Heart left ventricle (tissue), 16 donors: ENCODE measurements at regions not wholly inside any gene's neighbourhood (a gene's known extent, or its start where the extent isn't known, plus 50 kb on each side); places are given as distances from the start of the nearest gene placed in this dataset.

Experiments used
- ATAC-seq, 4 donors: fragments of 200-7000 bp; cut with Tn5 transposase; one replicate each; pipeline ENCODE4 v1.9.1; 2020 to 2022; ENCODE audit warnings: moderate library complexity in 4 of 4, mild to moderate bottlenecking in 3 of 4, moderate number of reproducible peaks in 1 of 4
- DNase-seq, 5 donors: peaks; one replicate each; pipeline ENCODE4 v3.0.0-alpha.2; 2020
- H3K27ac ChIP-seq, 12 donors: fragments of 200-600 bp; sonication (generic) in 4 of 12; one replicate each; pipeline versions ENCODE4 v1.5.0 to v1.8.0; 2016 to 2022; ENCODE audit warnings: mild to moderate bottlenecking in 2 of 12
- H3K27me3 ChIP-seq, 9 donors: fragments of 200-600 bp; sonication (generic) in 2 of 9; one replicate each; pipeline versions ENCODE4 v1.5.1 to v1.8.0; 2016 to 2022; ENCODE audit warnings: mild to moderate bottlenecking in 3 of 9
- H3K36me3 ChIP-seq, 9 donors: fragments of 200-600 bp; sonication (generic) in 2 of 9; one replicate each; pipeline versions ENCODE4 v1.5.0 to v1.8.0; 2018 to 2022; ENCODE audit warnings: mild to moderate bottlenecking in 2 of 9
- H3K4me1 ChIP-seq, 12 donors: fragments of 200-600 bp; sonication (generic) in 4 of 12; one replicate each; pipeline versions ENCODE4 v1.5.0 to v1.8.0; 2016 to 2022; ENCODE audit warnings: mild to moderate bottlenecking in 3 of 12
- H3K4me3 ChIP-seq, 12 donors: fragments of 200-600 bp; sonication (generic) in 4 of 12; one replicate each; pipeline versions ENCODE4 v1.5.0 to v1.8.0; 2017 to 2022; ENCODE audit warnings: mild to moderate bottlenecking in 9 of 12, moderate library complexity in 4 of 12
- H3K9me3 ChIP-seq, 12 donors: fragments of 200-600 bp; sonication (generic) in 4 of 12; one replicate each; pipeline versions ENCODE4 v1.5.0 to v1.8.0; 2016 to 2022; ENCODE audit warnings: mild to moderate bottlenecking in 1 of 12
- POLR2A ChIP-seq, 2 donors: fragments of 450-650 bp; IDR thresholded peaks; one replicate each; pipeline ENCODE4 v1.6.1; 2017; ENCODE audit warnings: antibody characterized with exemption in 2 of 2, mild to moderate bottlenecking in 2 of 2, moderate library complexity in 2 of 2
- WGBS, 4 donors: extraction: QIAGEN DNeasy Blood & Tissue Kit in 2 of 4; methylation state at CpG; one replicate each; pipeline versions ENCODE4 v1.1.5 to v1.1.7; 2013 to 2018; 5-methylcytosine and 5-hydroxymethylcytosine counted together
- intact Hi-C, 10 donors: fragments of 100-400 bp; cut with DNase I; formaldehyde crosslinking; loops; one replicate each; pipeline versions ENCODE4 v1.11.1 to v1.14.2; 2022
- TF ChIP-seq, protein P1 (sequence below), 12 donors: fragments of 200-600 bp; sonication (generic) in 4 of 12; IDR thresholded peaks; one replicate each; pipeline versions ENCODE4 v1.5.0 to v1.8.0; 2018 to 2022; ENCODE audit warnings: antibody characterized with exemption in 12 of 12, mild to moderate bottlenecking in 5 of 12
- donor health status: ischemic (EF 13 %, LVEDD 7.1; RV severe dilation, severe dysfunction).
- donor health status: healthy with polysubstance abuse.
- donor health status: DM: no; HTN: yes; CAD: no.
- donor health status: DM: no; HTN: no; CAD: no.
- donor health status: ischemic (EF 25% LVEDD 6.9; RV normal size, moderate dysfunction).
- donor health status: ischemic (EF 25% LVEDD 5.7; RV mildly dilated, moderate dysfunction).
- donor health status: healthy.
- donor health status: DM: yes; HTN: yes; CAD: no.
- donor health status: ischemic (EF 35%, LVEDD 5.7; RV mildly dilated, moderate dysfunction).
- donor health status: nonischemic (EF 11% LVEDD 7.7; RV severe dilation, severe dysfunction).
- donor health status: DM: yes; HTN: yes; CAD: no.
- donor health status: PGD.
- donor health status: ischemic (EF 29% LVEDD 5.4; RV normal size, mild dysfunction).
- donor health status: nonischemic (EF 23%, LVEDD 6.1; RV moderate dilation, normal function).

GRCh38 chr15:95760508-95760907, 570.0 kb upstream of the NR2F2 start:
- no peaks in the 10 kb centered on the region for H3K36me3 ChIP-seq
- H3K9me3 ChIP-seq: no peaks in the 10 kb centered on the region
- intact Hi-C loops: loop anchor here in 1 of 10 donors (10.0 kb wide), 1 partner anchor 84 kb away; no protein-coding TSS in a partner anchor
- WGBS, 4 donors: 54 to 74% (median 60%) methylated on average over 5 of the region's 5 CpGs
- no peak overlapping the region for H3K4me3 ChIP-seq
- no peak overlapping the region for H3K27ac ChIP-seq
- peak in 1 of 5 donors; percentile 24 for DNase-seq
- ATAC-seq: no peak
- no peaks in the 10 kb centered on the region for H3K27me3 ChIP-seq
- TF ChIP-seq, protein P1, sequence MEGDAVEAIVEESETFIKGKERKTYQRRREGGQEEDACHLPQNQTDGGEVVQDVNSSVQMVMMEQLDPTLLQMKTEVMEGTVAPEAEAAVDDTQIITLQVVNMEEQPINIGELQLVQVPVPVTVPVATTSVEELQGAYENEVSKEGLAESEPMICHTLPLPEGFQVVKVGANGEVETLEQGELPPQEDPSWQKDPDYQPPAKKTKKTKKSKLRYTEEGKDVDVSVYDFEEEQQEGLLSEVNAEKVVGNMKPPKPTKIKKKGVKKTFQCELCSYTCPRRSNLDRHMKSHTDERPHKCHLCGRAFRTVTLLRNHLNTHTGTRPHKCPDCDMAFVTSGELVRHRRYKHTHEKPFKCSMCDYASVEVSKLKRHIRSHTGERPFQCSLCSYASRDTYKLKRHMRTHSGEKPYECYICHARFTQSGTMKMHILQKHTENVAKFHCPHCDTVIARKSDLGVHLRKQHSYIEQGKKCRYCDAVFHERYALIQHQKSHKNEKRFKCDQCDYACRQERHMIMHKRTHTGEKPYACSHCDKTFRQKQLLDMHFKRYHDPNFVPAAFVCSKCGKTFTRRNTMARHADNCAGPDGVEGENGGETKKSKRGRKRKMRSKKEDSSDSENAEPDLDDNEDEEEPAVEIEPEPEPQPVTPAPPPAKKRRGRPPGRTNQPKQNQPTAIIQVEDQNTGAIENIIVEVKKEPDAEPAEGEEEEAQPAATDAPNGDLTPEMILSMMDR (IDR thresholded peaks at IDR 0.05): no peak
- no peak for TF ChIP-seq POLR2A (IDR thresholded peaks at IDR 0.05)
- H3K4me1 ChIP-seq: peaks cover 0 to 9% (median 0%) of the 10 kb centered on the region in 12 donors

DNA sequence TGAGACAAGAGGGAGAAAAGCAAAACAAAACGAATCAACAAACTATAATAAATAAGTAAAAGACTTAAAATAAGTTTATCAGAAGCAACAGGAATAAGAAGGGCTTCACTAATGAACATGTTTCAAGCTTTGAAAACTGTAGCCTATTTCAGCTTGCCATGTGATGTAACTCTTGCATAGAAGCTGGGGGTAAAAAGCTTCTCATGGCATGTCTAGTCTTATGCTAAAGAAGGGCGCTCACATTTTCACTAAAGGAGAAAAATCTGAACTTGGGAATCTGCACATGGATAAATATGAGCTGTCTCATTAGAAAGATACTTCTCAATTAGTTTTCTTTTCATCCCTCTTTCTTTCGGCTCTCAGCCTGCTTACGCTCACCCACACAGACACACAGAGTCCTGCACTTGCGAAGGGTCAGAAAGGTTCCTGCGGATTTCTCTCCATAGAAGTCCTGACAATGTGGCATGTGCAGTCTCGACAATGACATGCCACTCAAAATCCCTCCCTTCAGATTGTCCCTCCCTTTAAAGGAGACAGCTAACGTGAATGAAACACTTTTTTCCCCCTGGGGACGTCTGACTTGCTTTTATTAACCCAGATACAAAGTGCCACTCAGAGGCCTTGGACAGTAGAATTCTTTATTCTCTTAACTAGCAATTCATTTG, 568.9 kb upstream of the NR2F2 start:
- Histone ChIP-seq H3K4me1 (peaks cover 0 to 9% (median 0%) of the 10 kb centered on the region in 12 donors), H3K9me3 (no peaks in the 10 kb centered on the region), H3K36me3 (no peaks in the 10 kb centered on the region), H3K4me3 (no peak overlapping the region), H3K27me3 (no peaks in the 10 kb centered on the region), H3K27ac (peak overlapping the region in 4 of 12 donors; percentile 3 to 20 (median 16))
- DNase-seq: peak in 1 of 5 donors; percentile 6
- 57 to 66% (median 63%) methylated on average over 9 of the region's 9 CpGs for WGBS, 4 donors
- ATAC-seq: peak in 1 of 4 donors; percentile 20
- intact Hi-C loops: loop anchor here in 1 of 10 donors (10.0 kb wide), 1 partner anchor 83 kb away; no protein-coding TSS in a partner anchor
- TF ChIP-seq, protein P1 (IDR thresholded peaks at IDR 0.05): no peak
- no peak for TF ChIP-seq POLR2A (IDR thresholded peaks at IDR 0.05)

GRCh38 chr15:95763426-95763825, 567.1 kb upstream of the NR2F2 start:
- no peak for DNase-seq
- TF ChIP-seq, protein P1 (IDR thresholded peaks at IDR 0.05): no peak
- TF ChIP-seq POLR2A (IDR thresholded peaks at IDR 0.05): no peak
- H3K4me3 ChIP-seq: no peak overlapping the region
- ATAC-seq: no peak
- intact Hi-C loops: loop anchor here in 1 of 10 donors (10.0 kb wide), 1 partner anchor 81 kb away; no protein-coding TSS in a partner anchor
- H3K9me3 ChIP-seq: no peaks in the 10 kb centered on the region
- no peaks in the 10 kb centered on the region for H3K36me3 ChIP-seq
- H3K27me3 ChIP-seq: no peaks in the 10 kb centered on the region
- WGBS, 4 donors: 62 to 82% (median 78%) methylated on average over 4 of the region's 4 CpGs
- no peak overlapping the region for H3K27ac ChIP-seq
- H3K4me1 ChIP-seq: peaks cover 0 to 5% (median 0%) of the 10 kb centered on the region in 12 donors

- TF ChIP-seq POLR2A (IDR thresholded peaks at IDR 0.05): no peak
- TF ChIP-seq, protein P1 (IDR thresholded peaks at IDR 0.05): no peak
- ATAC-seq (no peak), DNase-seq (no peak)
- H3K4me3 ChIP-seq: no peak overlapping the region
- H3K9me3 ChIP-seq: no peaks in the 10 kb centered on the region
- WGBS, 4 donors: 81 to 90% (median 85%) methylated on average over 2 of the region's 2 CpGs
- H3K4me1 ChIP-seq: no peaks in the 10 kb centered on the region
- H3K27me3 ChIP-seq: no peaks in the 10 kb centered on the region
- H3K27ac ChIP-seq: no peak overlapping the region
- H3K36me3 ChIP-seq: no peaks in the 10 kb centered on the region
- intact Hi-C loops: loop anchor here in 1 of 10 donors (10.0 kb wide), 1 partner anchor 80 kb away; no protein-coding TSS in a partner anchor
Measured at GRCh38 chr15:95765161-95765560, 565.3 kb upstream of the NR2F2 start.
